Transverse colon (tissue), 3 donors: ENCODE measurements at regions not wholly inside any gene's neighbourhood (a gene's known extent, or its start where the extent isn't known, plus 50 kb on each side); places are given as distances from the start of the nearest gene placed in this dataset.

Experiments used
- EP300 ChIP-seq: sonication (generic); formaldehyde crosslinking; IDR thresholded peaks from one replicate; pipeline ENCODE4 v1.6.1; 2017; ENCODE audit warnings: antibody characterized with exemption, low read depth
- POLR2A ChIP-seq: fragments of 450-650 bp; IDR thresholded peaks from one replicate; pipeline ENCODE4 v1.6.1; 2016; ENCODE audit warnings: antibody characterized with exemption, mild to moderate bottlenecking, moderate library complexity
- TF ChIP-seq, protein P1 (sequence below), 5 experiments: fragments of 200-600 bp in 3 of 5; fragments of 450-650 bp in 2 of 5; sonication (generic) in 3 of 5; IDR thresholded peaks; 1 replicate in 2 of 5; 2 replicates in 3 of 5; pipeline ENCODE4 v1.5.1; 2016 to 2017; ENCODE audit warnings: antibody characterized with exemption in 5 of 5, inconsistent platforms in 3 of 5, mild to moderate bottlenecking in 2 of 5, moderate library complexity in 1 of 5

DNA sequence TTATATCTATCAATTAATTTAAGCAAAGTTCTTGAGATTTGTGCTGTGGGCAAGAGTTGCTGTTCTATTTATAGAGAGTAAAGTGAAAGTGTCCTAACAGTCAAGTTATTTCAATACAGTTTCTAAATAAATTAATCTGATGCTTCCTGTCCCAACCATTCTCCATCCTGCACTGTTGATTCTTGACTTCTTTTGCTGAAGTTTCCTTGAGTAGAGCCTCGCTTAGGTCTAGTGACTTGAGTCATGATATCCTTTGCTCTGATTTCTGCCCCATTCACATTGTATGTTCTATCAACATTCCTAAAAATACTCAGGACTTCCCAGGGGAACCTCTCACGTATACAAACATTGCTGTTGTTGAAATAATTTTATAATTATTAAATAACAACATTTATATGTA lies 498.4 kb upstream of the ALCAM start:
- TF ChIP-seq, protein P1, sequence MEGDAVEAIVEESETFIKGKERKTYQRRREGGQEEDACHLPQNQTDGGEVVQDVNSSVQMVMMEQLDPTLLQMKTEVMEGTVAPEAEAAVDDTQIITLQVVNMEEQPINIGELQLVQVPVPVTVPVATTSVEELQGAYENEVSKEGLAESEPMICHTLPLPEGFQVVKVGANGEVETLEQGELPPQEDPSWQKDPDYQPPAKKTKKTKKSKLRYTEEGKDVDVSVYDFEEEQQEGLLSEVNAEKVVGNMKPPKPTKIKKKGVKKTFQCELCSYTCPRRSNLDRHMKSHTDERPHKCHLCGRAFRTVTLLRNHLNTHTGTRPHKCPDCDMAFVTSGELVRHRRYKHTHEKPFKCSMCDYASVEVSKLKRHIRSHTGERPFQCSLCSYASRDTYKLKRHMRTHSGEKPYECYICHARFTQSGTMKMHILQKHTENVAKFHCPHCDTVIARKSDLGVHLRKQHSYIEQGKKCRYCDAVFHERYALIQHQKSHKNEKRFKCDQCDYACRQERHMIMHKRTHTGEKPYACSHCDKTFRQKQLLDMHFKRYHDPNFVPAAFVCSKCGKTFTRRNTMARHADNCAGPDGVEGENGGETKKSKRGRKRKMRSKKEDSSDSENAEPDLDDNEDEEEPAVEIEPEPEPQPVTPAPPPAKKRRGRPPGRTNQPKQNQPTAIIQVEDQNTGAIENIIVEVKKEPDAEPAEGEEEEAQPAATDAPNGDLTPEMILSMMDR (IDR thresholded peaks at IDR 0.05), result no peak
- TF ChIP-seq POLR2A, result no peak
- no peak for TF ChIP-seq EP300
